ENCODE measurements at regions not wholly inside any gene's neighbourhood (a gene's known extent, or its start where the extent isn't known, plus 50 kb on each side); places are given as distances from the start of the nearest gene placed in this dataset.

- no peak for ATAC-seq
- DNase-seq (ENCODE audit: missing footprints), result no peak
- intact Hi-C loops (cut with DNase I), result loop anchor here (5.0 to 10.0 kb wide), 2 partner anchors 117 to 889 kb away; partner anchors contain the start of gene SMAD3
These were observed 117.1 kb upstream of the SMAD3 start for GRCh38 chr15:66948294-66948693.

- intact Hi-C loops (cut with DNase I), result no loop called here
- ATAC-seq, result no peak
- no peak for DNase-seq (ENCODE audit: missing footprints)
These were observed 115.3 kb upstream of the SMAD3 start for GRCh38 chr15:66950114-66950513.

DNA sequence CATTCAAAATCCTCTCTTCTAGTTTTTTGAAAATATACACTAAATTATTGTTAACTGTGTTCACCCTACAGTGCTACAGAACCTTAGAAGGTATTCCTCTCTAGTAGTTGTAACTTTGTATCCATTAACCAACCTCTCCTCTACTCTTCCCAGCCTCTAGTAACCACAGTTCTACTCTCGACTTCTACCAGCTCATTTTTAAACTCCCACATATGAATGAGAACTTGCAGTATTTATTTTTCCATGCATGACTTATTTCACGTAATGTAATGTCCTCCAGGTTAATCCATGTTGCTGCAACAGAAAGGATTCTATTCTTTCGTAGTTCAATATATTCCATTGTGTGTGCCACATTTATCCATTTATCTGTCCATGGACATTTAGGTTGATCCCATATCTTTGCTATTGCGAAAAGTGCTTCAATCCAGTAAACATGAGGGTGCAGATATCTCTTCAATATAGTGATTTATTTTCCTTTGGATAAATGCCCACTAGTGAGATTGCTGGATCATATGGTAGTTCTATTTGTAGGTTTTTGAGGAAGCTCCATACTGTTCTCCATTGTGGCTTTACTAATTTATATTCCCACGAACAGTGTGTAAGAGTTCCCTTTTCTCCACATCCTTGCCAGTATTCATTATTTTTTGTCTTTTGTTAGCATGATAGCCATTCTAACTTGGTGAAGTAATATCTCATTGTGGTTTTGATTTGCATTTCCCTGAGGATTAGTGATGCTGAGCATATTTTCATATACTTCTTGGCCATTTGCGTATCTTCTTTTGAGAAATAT lies 113.7 kb upstream of the SMAD3 start:
- DNase-seq (ENCODE audit: missing footprints), result no peak
- intact Hi-C loops (cut with DNase I), result no loop called here
- no peak for ATAC-seq

DNA sequence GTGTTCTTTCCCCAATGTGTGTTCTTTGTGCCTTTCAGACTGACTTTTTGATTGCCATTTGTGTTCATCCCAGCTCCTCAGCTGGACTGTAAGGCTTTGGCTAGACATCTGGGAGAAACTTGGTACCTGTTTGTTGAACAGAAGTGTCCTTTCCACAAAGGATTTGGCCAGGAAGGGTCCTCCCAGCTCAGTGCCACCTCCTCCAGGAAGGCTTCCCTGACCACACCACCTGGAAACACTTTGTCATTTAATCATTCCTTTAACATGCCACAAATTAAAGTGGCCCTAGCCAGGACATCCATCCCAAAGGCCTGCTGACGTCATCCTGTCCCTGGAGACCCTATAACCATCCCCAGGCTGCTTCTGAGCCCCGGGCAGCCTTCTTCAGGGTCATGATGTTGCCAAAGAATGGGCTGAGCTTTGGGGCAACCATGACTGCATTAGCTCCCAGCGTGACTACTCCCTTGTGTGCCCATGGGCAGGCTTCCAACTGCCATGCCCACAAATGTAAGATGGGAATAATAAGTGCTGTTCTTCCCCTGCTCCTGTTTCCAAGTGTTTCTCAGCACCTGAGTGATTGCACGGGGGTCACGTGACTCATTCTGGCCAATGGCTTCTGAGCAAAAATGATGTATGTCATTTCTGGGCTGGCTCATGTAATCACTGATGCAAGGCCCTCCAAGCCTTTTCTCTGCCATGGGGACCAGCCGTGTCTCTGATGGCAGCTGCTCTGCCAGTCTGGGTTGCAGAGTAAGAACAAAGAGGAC lies 112.5 kb upstream of the SMAD3 start:
- intact Hi-C loops (cut with DNase I), result no loop called here
- DNase-seq (ENCODE audit: missing footprints) (no peak), ATAC-seq (no peak)

DNA sequence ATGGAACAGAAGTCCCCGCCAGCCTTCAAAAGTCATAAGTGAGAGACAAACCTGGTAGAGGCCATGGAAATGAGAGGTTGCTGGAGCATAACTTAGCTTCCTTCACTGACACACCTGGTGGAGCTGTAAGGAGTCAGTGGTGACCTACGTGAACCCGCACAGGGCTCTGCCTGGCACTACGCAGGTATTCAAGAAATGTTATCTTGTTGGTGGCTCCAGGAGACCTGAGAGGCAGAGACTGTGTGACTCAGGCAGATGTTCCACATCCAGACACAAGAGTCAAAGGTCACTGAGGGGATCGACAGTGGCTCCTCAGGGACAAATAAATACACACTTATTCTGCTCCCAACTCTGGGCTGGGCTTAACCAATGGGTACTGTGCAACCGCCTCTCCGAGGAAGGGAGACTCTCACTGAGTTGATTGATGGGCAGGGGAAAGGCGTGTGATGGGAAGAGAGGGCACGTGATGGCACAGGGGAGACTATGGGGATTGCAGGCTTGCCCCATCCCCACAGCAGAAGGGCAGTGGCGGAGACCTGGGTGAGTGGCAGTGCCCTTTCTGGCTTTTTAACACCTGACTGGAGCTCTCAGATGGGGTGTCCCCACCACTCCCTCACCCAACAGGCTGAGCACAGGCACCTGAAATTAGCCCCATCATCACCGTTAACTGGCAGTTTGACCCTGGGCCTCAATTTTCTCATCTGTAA lies 111.7 kb upstream of the SMAD3 start:
- no peak for ATAC-seq
- no peak for DNase-seq (ENCODE audit: missing footprints)
- intact Hi-C loops (cut with DNase I), result no loop called here

GRCh38 chr15:66954601-66955000 lies 110.8 kb upstream of the SMAD3 start:
- intact Hi-C loops (cut with DNase I), result no loop called here
- no peak for ATAC-seq
- no peak for DNase-seq (ENCODE audit: missing footprints)

GRCh38 chr15:66955001-66955516 lies 110.3 kb upstream of the SMAD3 start:
- ATAC-seq (no peak), DNase-seq (ENCODE audit: missing footprints) (no peak)
- intact Hi-C loops (cut with DNase I), result no loop called here

- intact Hi-C loops (cut with DNase I), result no loop called here
These were observed 109.4 kb upstream of the SMAD3 start for GRCh38 chr15:66955871-66956585.

GRCh38 chr15:66956672-66957430 lies 108.6 kb upstream of the SMAD3 start:
- ATAC-seq (no peak), DNase-seq (ENCODE audit: missing footprints) (no peak)
- intact Hi-C loops (cut with DNase I), result no loop called here

More at GRCh38 chr15:66955871-66956585, 109.4 kb upstream of the SMAD3 start:
- DNase-seq (ENCODE audit: missing footprints) (no peak), ATAC-seq (no peak)

GRCh38 chr15:66957431-66957720 lies 108.0 kb upstream of the SMAD3 start:
- ATAC-seq (no peak), DNase-seq (ENCODE audit: missing footprints) (no peak)
- intact Hi-C loops (cut with DNase I), result no loop called here

DNA sequence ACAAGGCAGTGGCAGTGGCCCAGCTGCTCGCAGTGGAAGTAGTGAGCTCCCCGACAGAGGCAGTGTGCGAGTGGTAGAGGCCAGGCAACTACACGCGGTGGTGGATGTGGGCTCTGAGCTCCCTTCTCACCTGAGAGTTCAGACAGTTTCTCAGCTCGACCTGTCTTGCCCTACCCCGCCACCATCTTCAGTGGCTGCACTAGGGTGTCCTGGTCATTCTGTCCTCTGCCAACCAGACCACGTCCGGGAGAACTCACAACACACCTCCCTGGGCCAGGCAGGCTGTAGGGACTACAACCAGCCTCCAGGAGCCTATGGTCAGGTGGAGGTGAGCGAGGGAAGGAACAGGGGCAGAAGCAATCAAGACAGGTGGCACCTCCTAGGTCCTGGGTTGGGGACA lies 106.3 kb upstream of the SMAD3 start:
- intact Hi-C loops (cut with DNase I), result no loop called here
- ATAC-seq (no peak), DNase-seq (ENCODE audit: missing footprints) (no peak)

DNA sequence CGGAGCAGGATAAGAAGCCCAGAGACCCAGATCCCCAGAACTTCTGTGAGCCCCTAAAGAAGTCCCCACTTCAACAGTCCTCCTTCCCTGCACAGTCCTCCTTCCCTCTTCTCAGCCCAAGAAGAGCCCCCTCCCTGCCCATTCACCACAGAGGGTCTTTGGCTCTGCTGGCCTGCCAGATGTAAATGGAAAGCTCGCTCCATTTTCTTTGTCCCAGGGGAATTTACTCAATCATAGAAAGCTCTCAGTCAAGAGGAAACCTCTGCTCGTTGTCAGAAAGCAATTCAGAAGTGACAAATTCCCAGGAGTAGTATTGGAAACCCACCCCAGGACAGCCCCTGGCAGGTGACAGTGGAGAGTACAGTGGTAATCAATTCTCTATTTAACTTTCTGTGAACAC lies 105.5 kb upstream of the SMAD3 start:
- ATAC-seq (no peak), DNase-seq (ENCODE audit: missing footprints) (no peak)
- intact Hi-C loops (cut with DNase I), result no loop called here

- ATAC-seq (no peak), DNase-seq (ENCODE audit: missing footprints) (no peak)
- intact Hi-C loops (cut with DNase I), result no loop called here
These were observed 104.9 kb upstream of the SMAD3 start for GRCh38 chr15:66960519-66960918.

GRCh38 chr15:66961407-66961884 lies 104.0 kb upstream of the SMAD3 start:
- DNase-seq (ENCODE audit: missing footprints), result no peak
- ATAC-seq, result no peak
- intact Hi-C loops (cut with DNase I), result no loop called here

DNA sequence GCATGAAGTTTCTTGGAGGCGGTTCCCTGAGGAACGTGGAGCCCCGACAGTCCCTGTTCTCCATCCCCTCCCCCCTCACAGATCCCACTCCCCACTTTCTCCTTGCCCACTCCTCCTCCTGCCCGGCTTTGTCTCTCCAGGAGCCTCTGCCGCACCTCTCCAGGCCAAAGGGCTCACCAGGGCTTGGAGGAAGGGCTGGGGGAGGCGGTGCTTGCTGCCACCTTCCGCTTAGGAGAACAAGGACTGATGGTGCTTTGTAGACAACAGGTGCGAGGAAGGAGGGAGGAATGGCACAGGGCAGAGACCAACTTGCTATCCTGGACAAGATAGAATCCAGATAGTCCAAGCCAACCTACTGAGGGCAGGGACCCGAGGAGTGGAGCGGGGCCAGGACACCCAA lies 103.5 kb upstream of the SMAD3 start:
- ATAC-seq, result no peak
- no peak for DNase-seq (ENCODE audit: missing footprints)
- intact Hi-C loops (cut with DNase I), result no loop called here

DNA sequence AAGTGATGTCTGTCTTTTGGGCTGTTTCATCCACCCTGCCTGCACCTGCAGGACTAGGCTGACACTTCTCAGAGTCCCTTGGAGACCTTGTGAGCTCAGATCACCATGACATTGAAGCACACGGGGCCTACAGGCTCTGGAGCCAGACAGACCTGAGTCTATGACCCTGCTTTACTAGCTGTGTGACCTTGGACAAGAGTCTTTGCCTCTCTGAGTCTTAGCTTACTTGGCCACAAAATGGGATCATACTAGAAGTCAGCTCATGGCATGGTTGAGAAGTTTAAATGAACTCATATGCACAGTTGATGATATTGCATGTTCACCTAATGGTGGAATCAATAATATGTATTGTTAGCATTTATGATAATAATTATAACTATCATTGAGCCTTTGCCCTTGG lies 102.9 kb upstream of the SMAD3 start:
- no peak for DNase-seq (ENCODE audit: missing footprints)
- no peak for ATAC-seq
- intact Hi-C loops (cut with DNase I), result no loop called here

DNA sequence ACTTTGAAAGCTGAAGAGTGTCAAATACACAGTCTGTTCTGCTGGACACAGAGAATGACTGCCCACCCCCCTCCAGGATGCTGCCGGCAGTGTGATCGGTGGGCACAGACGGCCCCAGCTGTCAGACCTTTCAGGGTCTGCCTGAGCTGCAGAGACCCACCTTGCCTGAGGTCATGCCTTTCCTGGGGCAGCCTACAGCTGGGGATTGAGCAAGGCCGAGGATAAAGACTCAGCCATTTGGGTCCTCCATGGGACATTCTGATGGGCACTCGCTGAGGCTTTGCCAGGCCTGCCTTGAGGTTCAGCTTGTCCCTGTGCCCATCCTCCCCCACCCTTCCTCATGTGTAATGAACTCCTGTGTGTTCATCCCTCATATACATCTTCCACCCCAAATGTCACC lies 102.3 kb upstream of the SMAD3 start:
- intact Hi-C loops (cut with DNase I), result no loop called here
- DNase-seq (ENCODE audit: missing footprints) (no peak), ATAC-seq (no peak)

GRCh38 chr15:66963710-66964109 lies 101.7 kb upstream of the SMAD3 start:
- DNase-seq (ENCODE audit: missing footprints) (no peak), ATAC-seq (no peak)
- intact Hi-C loops (cut with DNase I), result no loop called here
